OCI-LY7 (cell line): ENCODE measurements at regions not wholly inside any gene's neighbourhood (a gene's known extent, or its start where the extent isn't known, plus 50 kb on each side); places are given as distances from the start of the nearest gene placed in this dataset.

Source experiments
- BruUV-seq: library from RNA; stranded (reverse); fragments of 400-500 nt; replicated peaks from 2 replicates; lab custom pipeline; 2021; lab: Mats Ljungman, UMichigan
- CTCF ChIA-PET: fragments of 300-600 bp; sonication (Branson Sonifier 250); formaldehyde crosslinking; loops from one replicate; lab custom pipeline; 2022; ENCODE audit warnings: antibody characterized with exemption; ENCODE audit not compliant: unreplicated experiment; lab: Charles Lee
- POLR2A ChIA-PET: fragments of 300-600 bp; sonication (Branson Sonifier 250); formaldehyde crosslinking; loops from one replicate; lab custom pipeline; 2022; ENCODE audit warnings: antibody characterized with exemption; lab: Charles Lee
- DNase-seq: peaks from one replicate; pipeline ENCODE4 v3.0.0-alpha.2; 2015; ENCODE audit warnings: low spot score
- H2AFZ ChIP-seq: fragments of 200-600 bp; sonication (generic), shearing (Covaris generic); 2 replicates; pipeline ENCODE4 v1.6.1; 2014; ENCODE audit warnings: mild to moderate bottlenecking, antibody characterized with exemption, low read length, moderate library complexity
- H3K27ac ChIP-seq: fragments of 200-600 bp; sonication (generic); 2 replicates; pipeline ENCODE4 v1.5.1; 2014; ENCODE audit warnings: mixed run types, low read depth, mild to moderate bottlenecking, moderate library complexity, low read length, inconsistent platforms; ENCODE audit not compliant: poor library complexity, severe bottlenecking
- H3K36me3 ChIP-seq: fragments of 200-600 bp; sonication (generic); 2 replicates; pipeline ENCODE4 v1.6.1; 2014; ENCODE audit warnings: mild to moderate bottlenecking, antibody characterized with exemption, low read length, moderate library complexity, mixed read lengths; ENCODE audit not compliant: insufficient read depth
- H3K4me1 ChIP-seq: fragments of 200-600 bp; sonication (generic); 2 replicates; pipeline ENCODE4 v1.5.1; 2014; ENCODE audit warnings: mild to moderate bottlenecking, low read length; ENCODE audit not compliant: insufficient read depth, poor library complexity, severe bottlenecking
- H3K4me2 ChIP-seq: fragments of 200-600 bp; sonication (generic); 2 replicates; pipeline ENCODE4 v1.6.1; 2014; ENCODE audit warnings: mild to moderate bottlenecking, low read length
- H3K4me3 ChIP-seq: fragments of 200-600 bp; sonication (generic); 2 replicates; pipeline ENCODE4 v1.5.1; 2014; ENCODE audit warnings: mild to moderate bottlenecking, low read depth, low read length; ENCODE audit not compliant: poor library complexity, severe bottlenecking
- H3K79me2 ChIP-seq: fragments of 200-600 bp; sonication (generic); 2 replicates; pipeline ENCODE4 v1.6.1; 2016; ENCODE audit warnings: low read depth, mild to moderate bottlenecking, low read length, moderate library complexity, mixed read lengths; ENCODE audit not compliant: insufficient read depth
- H3K9me2 ChIP-seq: fragments of 200-600 bp; sonication (generic); 2 replicates; pipeline ENCODE4 v1.6.1; 2016; ENCODE audit warnings: mild to moderate bottlenecking, low read length, mixed read lengths; ENCODE audit not compliant: insufficient read depth
- H3K9me3 ChIP-seq: fragments of 200-600 bp; sonication (generic); 2 replicates; pipeline ENCODE4 v1.6.1; 2014; ENCODE audit warnings: mild to moderate bottlenecking, mixed run types, low read length, mixed read lengths
- H4K20me1 ChIP-seq: fragments of 200-600 bp; sonication (generic); 2 replicates; pipeline ENCODE4 v1.6.1; 2014; ENCODE audit warnings: mild to moderate bottlenecking, antibody characterized with exemption, low read length, moderate library complexity, mixed read lengths; ENCODE audit not compliant: insufficient read depth
- CTCF ChIP-seq: fragments of 200-600 bp; sonication (generic); conservative IDR thresholded peaks from 2 replicates; pipeline ENCODE4 v1.5.1; 2014; ENCODE audit warnings: mild to moderate bottlenecking, antibody characterized with exemption, low read length, moderate library complexity, mixed read lengths
- EZH2phosphoT487 ChIP-seq: fragments of 200-600 bp; sonication (generic); IDR thresholded peaks from 2 replicates; pipeline ENCODE4 v1.6.1; 2018; ENCODE audit warnings: low read depth, borderline replicate concordance, mild to moderate bottlenecking, mixed run types, antibody characterized with exemption, low read length, moderate library complexity, mixed read lengths
- intact Hi-C: fragments of 100-400 bp; cut with micrococcal nuclease; formaldehyde crosslinking; loops from one replicate; pipeline ENCODE4 v1.10.0; 2022; ENCODE audit not compliant: unreplicated experiment

GRCh38 chr3:26171006-26171405 lies 381.1 kb downstream of the OXSM start:
- no TSS peak for BruUV-seq
- H3K36me3 ChIP-seq: no peaks in the 10 kb centered on the region
- H3K27ac ChIP-seq: no peak overlapping the region
- H2AFZ ChIP-seq: no peak overlapping the region
- no peak overlapping the region for H3K4me3 ChIP-seq
- H4K20me1 ChIP-seq: no peaks in the 10 kb centered on the region
- TF ChIP-seq EZH2phosphoT487 (no peak), CTCF (no peak)
- ChIA-PET POLR2A (interaction anchor here (1.2 kb wide), 1 partner anchor 17 kb away, joined by 3 read pairs; no protein-coding TSS in a partner anchor), CTCF (no interaction called here)
- no peaks in the 10 kb centered on the region for H3K4me1 ChIP-seq
- no peaks in the 10 kb centered on the region for H3K9me3 ChIP-seq
- no peaks in the 10 kb centered on the region for H3K9me2 ChIP-seq
- no peak overlapping the region for H3K4me2 ChIP-seq
- H3K79me2 ChIP-seq: no peaks in the 10 kb centered on the region
- no peak for DNase-seq
- intact Hi-C loops: no loop called here

GRCh38 chr3:26191556-26191955 lies 401.7 kb downstream of the OXSM start:
- Histone ChIP-seq H2AFZ (no peak overlapping the region), H3K9me3 (no peaks in the 10 kb centered on the region), H3K4me2 (no peak overlapping the region), H3K4me3 (no peak overlapping the region), H3K27ac (no peak overlapping the region), H3K79me2 (no peaks in the 10 kb centered on the region), H4K20me1 (no peaks in the 10 kb centered on the region), H3K36me3 (no peaks in the 10 kb centered on the region), H3K9me2 (no peaks in the 10 kb centered on the region), H3K4me1 (no peaks in the 10 kb centered on the region)
- intact Hi-C loops: no loop called here
- DNase-seq: no peak
- POLR2A ChIA-PET: no interaction called here
- CTCF ChIA-PET: no interaction called here
- TF ChIP-seq CTCF (no peak), EZH2phosphoT487 (no peak)
- no TSS peak for BruUV-seq

GRCh38 chr3:26193558-26193957 lies 403.7 kb downstream of the OXSM start:
- DNase-seq: no peak
- ChIA-PET POLR2A (no interaction called here), CTCF (no interaction called here)
- H2AFZ ChIP-seq: no peak overlapping the region
- no peaks in the 10 kb centered on the region for H3K36me3 ChIP-seq
- H3K4me1 ChIP-seq: no peaks in the 10 kb centered on the region
- TF ChIP-seq CTCF: no peak
- no peak for TF ChIP-seq EZH2phosphoT487
- BruUV-seq: no TSS peak
- no peaks in the 10 kb centered on the region for H3K79me2 ChIP-seq
- H3K4me3 ChIP-seq: no peak overlapping the region
- H3K9me3 ChIP-seq: no peaks in the 10 kb centered on the region
- no peaks in the 10 kb centered on the region for H3K9me2 ChIP-seq
- no peak overlapping the region for H3K4me2 ChIP-seq
- H4K20me1 ChIP-seq: no peaks in the 10 kb centered on the region
- H3K27ac ChIP-seq: no peak overlapping the region
- intact Hi-C loops: no loop called here
